Mesothelial cell of epicardium (in vitro differentiated cells): ENCODE measurements at regions not wholly inside any gene's neighbourhood (a gene's known extent, or its start where the extent isn't known, plus 50 kb on each side); places are given as distances from the start of the nearest gene placed in this dataset.

Experiments used
- DNase-seq, 2 experiments: peaks; one replicate each; pipeline ENCODE4 v3.0.0; 2021; ENCODE audit warnings: low spot score in 2 of 2; ENCODE audit not compliant: unreplicated experiment in 2 of 2
- H3K27ac Mint-ChIP-seq: 2 replicates; pipeline ENCODE4 v1.8.0; 2021; ENCODE audit warnings: mixed read lengths
- H3K27me3 Mint-ChIP-seq: 2 replicates; pipeline ENCODE4 v1.8.0; 2021; ENCODE audit warnings: low read depth, mixed read lengths
- H3K36me3 Mint-ChIP-seq: 2 replicates; pipeline ENCODE4 v1.8.0; 2021; ENCODE audit warnings: mixed read lengths
- H3K4me1 Mint-ChIP-seq: 2 replicates; pipeline ENCODE4 v1.8.0; 2021; ENCODE audit warnings: mixed read lengths
- H3K4me3 Mint-ChIP-seq: 2 replicates; pipeline ENCODE4 v1.8.0; 2021; ENCODE audit warnings: mild to moderate bottlenecking, moderate library complexity, mixed read lengths
- H3K9me3 Mint-ChIP-seq: 2 replicates; pipeline ENCODE4 v1.8.0; 2021; ENCODE audit warnings: mixed read lengths
- CTCF ChIP-seq: fragments of 200-600 bp; sonication (generic); IDR thresholded peaks from one replicate; pipeline ENCODE4 v1.5.0; 2021; ENCODE audit warnings: antibody characterized with exemption; ENCODE audit not compliant: unreplicated experiment

GRCh38 chr15:38692789-38693062, 128.1 kb upstream of the RASGRP1 start:
- H3K27me3 Mint-ChIP-seq = no peaks in the 10 kb centered on the region
- DNase-seq = no peak
- peaks cover 35% of the 10 kb centered on the region for H3K4me1 Mint-ChIP-seq
- no peak overlapping the region for H3K4me3 Mint-ChIP-seq
- H3K27ac Mint-ChIP-seq = no peak overlapping the region
- TF ChIP-seq CTCF = no peak
- H3K9me3 Mint-ChIP-seq = peaks cover 3% of the 10 kb centered on the region
- no peaks in the 10 kb centered on the region for H3K36me3 Mint-ChIP-seq

- Mint-ChIP-seq H3K4me3 (no peak overlapping the region), H3K27ac (no peak overlapping the region), H3K4me1 (peaks cover 16% of the 10 kb centered on the region), H3K9me3 (peaks cover 3% of the 10 kb centered on the region), H3K36me3 (no peaks in the 10 kb centered on the region), H3K27me3 (no peaks in the 10 kb centered on the region)
- DNase-seq = no peak
- no peak for TF ChIP-seq CTCF
Observed at GRCh38 chr15:38695249-38696108, 130.9 kb upstream of the RASGRP1 start.

- Mint-ChIP-seq H3K4me3 (no peak overlapping the region), H3K27ac (no peak overlapping the region), H3K4me1 (peaks cover 10% of the 10 kb centered on the region), H3K27me3 (no peaks in the 10 kb centered on the region), H3K9me3 (peaks cover 3% of the 10 kb centered on the region), H3K36me3 (no peaks in the 10 kb centered on the region)
- DNase-seq = no peak
- TF ChIP-seq CTCF = no peak
Observed at GRCh38 chr15:38696109-38696727, 131.6 kb upstream of the RASGRP1 start.

GRCh38 chr15:38696790-38697495, 132.3 kb upstream of the RASGRP1 start:
- peaks cover 8% of the 10 kb centered on the region for H3K4me1 Mint-ChIP-seq
- peaks cover 3% of the 10 kb centered on the region for H3K9me3 Mint-ChIP-seq
- no peak overlapping the region for H3K27ac Mint-ChIP-seq
- H3K4me3 Mint-ChIP-seq = no peak overlapping the region
- no peaks in the 10 kb centered on the region for H3K27me3 Mint-ChIP-seq
- no peaks in the 10 kb centered on the region for H3K36me3 Mint-ChIP-seq
- no peak for TF ChIP-seq CTCF
- no peak for DNase-seq

- no peak overlapping the region for H3K27ac Mint-ChIP-seq
- no peaks in the 10 kb centered on the region for H3K27me3 Mint-ChIP-seq
- DNase-seq = no peak
- no peak for TF ChIP-seq CTCF
- H3K9me3 Mint-ChIP-seq = peaks cover 3% of the 10 kb centered on the region
- H3K4me3 Mint-ChIP-seq = no peak overlapping the region
- H3K4me1 Mint-ChIP-seq = peaks cover 12% of the 10 kb centered on the region
- no peaks in the 10 kb centered on the region for H3K36me3 Mint-ChIP-seq
Observed at GRCh38 chr15:38698254-38698653, 133.6 kb upstream of the RASGRP1 start.
